ENCODE measurements at regions not wholly inside any gene's neighbourhood (a gene's known extent, or its start where the extent isn't known, plus 50 kb on each side); places are given as distances from the start of the nearest gene placed in this dataset.

DNA sequence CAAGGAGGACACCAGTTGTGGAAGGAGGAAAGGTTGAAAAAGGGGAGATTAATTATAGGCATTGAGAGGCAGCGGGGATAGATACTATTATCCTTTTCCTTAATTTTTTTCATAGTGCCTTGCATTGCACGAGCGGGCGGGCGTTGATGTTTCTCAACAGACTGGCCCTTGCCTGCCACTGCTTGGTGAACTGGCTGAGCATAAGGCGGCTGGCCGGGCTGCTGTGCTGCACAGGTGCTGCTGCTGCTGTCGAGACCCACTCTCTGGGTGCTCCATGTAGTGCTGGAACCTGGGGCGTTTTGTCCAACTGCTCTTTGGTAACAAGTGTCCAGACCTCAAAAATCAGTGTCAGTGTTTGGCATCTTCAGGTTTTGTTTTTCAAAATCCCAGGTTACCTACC lies 83.3 kb upstream of the PAQR3 start:
- TF ChIP-seq, protein P1, sequence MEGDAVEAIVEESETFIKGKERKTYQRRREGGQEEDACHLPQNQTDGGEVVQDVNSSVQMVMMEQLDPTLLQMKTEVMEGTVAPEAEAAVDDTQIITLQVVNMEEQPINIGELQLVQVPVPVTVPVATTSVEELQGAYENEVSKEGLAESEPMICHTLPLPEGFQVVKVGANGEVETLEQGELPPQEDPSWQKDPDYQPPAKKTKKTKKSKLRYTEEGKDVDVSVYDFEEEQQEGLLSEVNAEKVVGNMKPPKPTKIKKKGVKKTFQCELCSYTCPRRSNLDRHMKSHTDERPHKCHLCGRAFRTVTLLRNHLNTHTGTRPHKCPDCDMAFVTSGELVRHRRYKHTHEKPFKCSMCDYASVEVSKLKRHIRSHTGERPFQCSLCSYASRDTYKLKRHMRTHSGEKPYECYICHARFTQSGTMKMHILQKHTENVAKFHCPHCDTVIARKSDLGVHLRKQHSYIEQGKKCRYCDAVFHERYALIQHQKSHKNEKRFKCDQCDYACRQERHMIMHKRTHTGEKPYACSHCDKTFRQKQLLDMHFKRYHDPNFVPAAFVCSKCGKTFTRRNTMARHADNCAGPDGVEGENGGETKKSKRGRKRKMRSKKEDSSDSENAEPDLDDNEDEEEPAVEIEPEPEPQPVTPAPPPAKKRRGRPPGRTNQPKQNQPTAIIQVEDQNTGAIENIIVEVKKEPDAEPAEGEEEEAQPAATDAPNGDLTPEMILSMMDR (IDR thresholded peaks at IDR 0.05; ENCODE audit: insufficient read depth, low read depth, low read length, missing control alignments): no peak
- DNase-seq (ENCODE audit: low read depth): no peak

DNA sequence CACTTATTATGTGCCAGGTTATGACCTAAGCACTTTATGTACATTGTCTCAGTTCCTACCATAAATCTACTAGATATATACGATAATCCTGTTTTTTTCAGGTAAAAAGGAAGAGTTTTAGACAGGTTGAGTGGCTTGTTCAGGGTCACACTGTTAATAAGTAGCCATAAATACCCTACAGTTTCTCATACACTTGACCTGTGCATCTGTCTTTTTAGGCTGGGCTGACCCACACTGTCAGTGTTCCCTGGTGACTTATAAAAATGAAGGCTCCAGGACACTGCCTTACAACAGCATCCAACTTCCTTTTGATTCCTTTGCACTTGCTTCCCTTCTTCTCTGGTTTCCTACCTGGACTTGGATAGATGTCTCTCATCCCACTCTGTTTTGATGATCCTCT lies 78.2 kb upstream of the PAQR3 start:
- no peak overlapping the region for H3K4me3 ChIP-seq (ENCODE audit: low read length)
- no peak for DNase-seq (ENCODE audit: low read depth)
- TF ChIP-seq, protein P1 (IDR thresholded peaks at IDR 0.05; ENCODE audit: insufficient read depth, low read depth, low read length, missing control alignments): no peak

More for the DNA sequence above, 83.3 kb upstream of the PAQR3 start:
- H3K4me3 ChIP-seq (ENCODE audit: low read length): no peak overlapping the region

DNA sequence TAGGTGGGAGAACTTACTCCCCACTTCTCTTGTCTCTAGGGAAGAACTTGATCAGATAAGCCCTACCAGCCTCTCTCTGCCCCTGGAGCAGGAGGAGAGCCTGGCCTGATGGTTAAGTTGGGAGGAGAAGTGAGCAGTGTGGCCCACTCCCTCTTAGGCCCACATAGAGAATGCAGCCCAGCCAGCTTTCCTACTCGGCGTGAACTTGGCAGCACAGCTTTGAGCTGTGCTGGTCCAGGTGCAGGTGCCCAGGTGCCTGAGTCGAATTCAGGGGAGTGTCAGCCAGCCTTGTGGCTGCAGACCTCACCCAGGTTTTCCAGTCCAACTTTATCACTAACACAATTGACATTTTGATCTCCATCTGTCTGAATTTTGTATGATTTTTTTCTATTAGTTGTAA lies 77.6 kb upstream of the PAQR3 start:
- no peak for DNase-seq (ENCODE audit: low read depth)
- H3K4me3 ChIP-seq (ENCODE audit: low read length): no peak overlapping the region
- TF ChIP-seq, protein P1 (IDR thresholded peaks at IDR 0.05; ENCODE audit: insufficient read depth, low read depth, low read length, missing control alignments): no peak

DNA sequence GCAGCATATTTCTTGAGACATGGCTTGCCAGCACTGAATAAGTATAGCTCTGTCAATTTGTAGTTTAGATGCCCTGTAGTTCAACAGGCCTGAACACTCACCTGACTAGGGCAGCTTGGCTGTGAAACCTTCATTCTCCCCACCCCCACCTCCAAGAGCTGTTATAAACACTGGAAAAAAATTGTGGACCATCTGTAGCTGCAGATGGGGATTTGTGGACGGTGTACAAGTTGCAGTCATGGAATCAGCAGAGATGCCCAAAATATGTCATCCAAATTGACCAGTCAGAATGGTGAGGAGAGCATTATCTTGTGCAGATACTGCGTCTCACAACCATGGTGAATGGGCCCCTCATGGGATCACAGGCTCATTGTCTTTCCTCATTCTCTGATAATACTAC lies 76.2 kb upstream of the PAQR3 start:
- no peak for DNase-seq (ENCODE audit: low read depth)
- H3K4me3 ChIP-seq (ENCODE audit: low read length): no peak overlapping the region
- TF ChIP-seq, protein P1 (IDR thresholded peaks at IDR 0.05; ENCODE audit: insufficient read depth, low read depth, low read length, missing control alignments): no peak

DNA sequence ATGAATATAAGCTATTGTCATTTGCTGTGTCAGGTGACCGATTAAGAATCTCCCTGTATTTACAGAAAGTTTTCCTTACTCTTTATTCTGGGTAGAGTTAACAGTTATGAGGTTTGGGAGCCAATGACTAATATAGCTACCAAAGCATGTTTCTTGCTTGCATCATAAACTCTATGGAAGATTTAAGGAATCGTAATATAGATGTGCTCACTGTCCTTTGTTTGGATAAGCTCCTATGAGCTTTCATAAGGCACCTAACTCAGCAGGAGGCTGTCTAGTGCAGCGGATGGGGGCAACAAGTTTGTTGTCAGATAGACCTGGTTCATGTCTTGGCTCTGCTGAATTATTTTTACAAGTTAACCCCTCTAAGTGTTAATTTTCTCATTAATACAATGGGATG lies 75.0 kb upstream of the PAQR3 start:
- H3K4me3 ChIP-seq (ENCODE audit: low read length): no peak overlapping the region
- TF ChIP-seq, protein P1 (IDR thresholded peaks at IDR 0.05; ENCODE audit: insufficient read depth, low read depth, low read length, missing control alignments): no peak

DNA sequence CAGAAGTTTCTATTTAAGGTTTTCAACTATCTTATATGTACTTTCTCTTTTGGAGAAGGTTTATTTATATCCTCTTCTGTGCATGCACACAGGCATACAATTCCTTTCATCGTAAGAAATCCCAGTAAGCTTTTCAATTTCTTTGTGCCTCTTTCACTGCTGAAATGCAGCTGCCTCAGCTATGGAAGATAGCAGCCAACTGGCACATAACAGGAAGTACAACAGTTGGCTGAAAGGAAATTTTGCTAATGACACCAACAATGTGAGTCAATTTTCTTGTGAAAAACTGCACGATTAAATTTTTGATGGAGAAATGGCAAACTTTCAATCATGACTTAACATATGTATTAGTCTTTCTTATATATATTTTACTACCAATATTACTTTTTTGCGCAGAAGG lies 74.5 kb upstream of the PAQR3 start:
- no peak overlapping the region for H3K4me3 ChIP-seq (ENCODE audit: low read length)
- TF ChIP-seq, protein P1 (IDR thresholded peaks at IDR 0.05; ENCODE audit: insufficient read depth, low read depth, low read length, missing control alignments): no peak
- DNase-seq (ENCODE audit: low read depth): no peak

More for the DNA sequence above, 75.0 kb upstream of the PAQR3 start:
- no peak for DNase-seq (ENCODE audit: low read depth)

DNA sequence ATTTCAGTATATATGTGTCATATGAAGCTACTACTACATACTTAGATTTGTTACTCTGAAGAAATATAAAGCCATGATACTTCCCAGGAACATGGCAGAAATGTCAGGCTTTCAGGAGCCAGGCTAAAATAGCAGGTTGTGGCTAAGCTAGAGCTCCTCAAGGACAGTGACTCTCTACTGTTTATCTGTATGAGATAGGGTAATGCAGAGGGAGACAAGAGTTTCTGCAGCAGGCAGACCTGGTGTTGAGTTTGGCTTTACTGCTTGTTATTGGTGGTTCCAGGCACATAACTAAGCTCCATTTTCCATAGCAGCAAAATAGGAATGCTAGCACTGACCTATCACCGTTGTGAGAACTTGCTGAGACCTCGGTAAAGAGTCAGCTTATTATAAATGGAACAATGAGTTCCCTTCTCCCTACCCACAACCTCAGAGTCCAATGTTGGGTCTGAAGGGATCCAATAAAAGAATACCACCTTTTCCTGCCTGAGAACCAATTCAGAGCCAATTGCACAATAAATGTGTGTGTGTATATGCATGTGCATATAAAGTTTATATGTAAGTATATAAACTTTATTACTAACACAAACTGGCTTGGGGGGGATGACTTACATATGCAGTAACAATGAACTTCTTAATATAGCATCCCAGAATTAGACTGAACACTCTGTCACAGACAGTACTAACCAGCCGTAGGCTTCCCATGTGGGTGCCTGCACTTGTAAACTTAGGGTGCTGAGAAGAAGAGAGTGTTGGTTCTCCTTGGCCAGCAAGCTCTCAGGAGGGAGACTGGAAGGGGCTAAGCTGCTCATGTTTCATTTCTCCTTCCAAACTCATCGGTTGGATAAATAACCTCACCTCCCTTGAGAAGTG lies 51.9 kb upstream of the PAQR3 start:
- no peak for DNase-seq (ENCODE audit: low read depth)
- no peak overlapping the region for H3K4me3 ChIP-seq (ENCODE audit: low read length)
- TF ChIP-seq, protein P1 (IDR thresholded peaks at IDR 0.05; ENCODE audit: insufficient read depth, low read depth, low read length, missing control alignments): no peak

All from epithelial cell of esophagus (primary cell).